Activated T-cell treated with anti-CD3 and anti-CD28 coated beads, Interleukin-2, amount 50 U/mL, for 4 hours (primary cell): ENCODE measurements at regions not wholly inside any gene's neighbourhood (a gene's known extent, or its start where the extent isn't known, plus 50 kb on each side); places are given as distances from the start of the nearest gene placed in this dataset.

ENCODE experiments used
- ATAC-seq, 2 donors: fragments of 200-7000 bp; cut with Tn5 transposase; one replicate each; pipeline ENCODE4 v1.10.0; 2021
- DNase-seq: peaks from one replicate; pipeline ENCODE4 v3.0.0-alpha.2; 2020
- H3K27me3 Mint-ChIP-seq: one replicate; pipeline ENCODE4 v1.8.0; 2021; ENCODE audit warnings: low read depth, mixed read lengths
- H3K36me3 Mint-ChIP-seq: one replicate; pipeline ENCODE4 v1.8.0; 2022; ENCODE audit warnings: mixed read lengths; ENCODE audit not compliant: insufficient read depth
- H3K4me1 Mint-ChIP-seq: one replicate; pipeline ENCODE4 v1.8.0; 2021; ENCODE audit warnings: low read depth, mixed read lengths
- H3K4me3 Mint-ChIP-seq: one replicate; pipeline ENCODE4 v1.8.0; 2021; ENCODE audit warnings: mild to moderate bottlenecking, moderate library complexity, mixed read lengths
- H3K9me3 Mint-ChIP-seq: one replicate; pipeline ENCODE4 v1.8.0; 2021; ENCODE audit warnings: mixed read lengths

GRCh38 chr6:113636357-113636824 is 220.8 kb upstream of the MARCKS start:
- H3K4me1 Mint-ChIP-seq: peaks cover 21% of the 10 kb centered on the region
- H3K27me3 Mint-ChIP-seq: peaks cover 6% of the 10 kb centered on the region
- DNase-seq: no peak
- no peaks in the 10 kb centered on the region for H3K36me3 Mint-ChIP-seq
- no peaks in the 10 kb centered on the region for H3K9me3 Mint-ChIP-seq
- ATAC-seq: no peak
- no peak overlapping the region for H3K4me3 Mint-ChIP-seq

- H3K4me3 Mint-ChIP-seq: no peak overlapping the region
- ATAC-seq (no peak), DNase-seq (no peak)
- H3K9me3 Mint-ChIP-seq: no peaks in the 10 kb centered on the region
- no peaks in the 10 kb centered on the region for H3K36me3 Mint-ChIP-seq
- H3K4me1 Mint-ChIP-seq: peaks cover 4% of the 10 kb centered on the region
- peaks cover 6% of the 10 kb centered on the region for H3K27me3 Mint-ChIP-seq
Measured at GRCh38 chr6:113640051-113640450, 217.1 kb upstream of the MARCKS start.

- H3K27me3 Mint-ChIP-seq: peaks cover 6% of the 10 kb centered on the region
- H3K36me3 Mint-ChIP-seq: no peaks in the 10 kb centered on the region
- ATAC-seq: no peak
- no peaks in the 10 kb centered on the region for H3K4me1 Mint-ChIP-seq
- H3K9me3 Mint-ChIP-seq: no peaks in the 10 kb centered on the region
- H3K4me3 Mint-ChIP-seq: no peak overlapping the region
- DNase-seq: no peak
Measured at GRCh38 chr6:113642001-113642713, 215.0 kb upstream of the MARCKS start.

GRCh38 chr6:113642714-113643406 is 214.3 kb upstream of the MARCKS start:
- H3K27me3 Mint-ChIP-seq: peaks cover 6% of the 10 kb centered on the region
- no peak for DNase-seq
- no peak for ATAC-seq
- no peaks in the 10 kb centered on the region for H3K36me3 Mint-ChIP-seq
- no peak overlapping the region for H3K4me3 Mint-ChIP-seq
- H3K9me3 Mint-ChIP-seq: no peaks in the 10 kb centered on the region
- H3K4me1 Mint-ChIP-seq: no peaks in the 10 kb centered on the region

- no peak for ATAC-seq
- Mint-ChIP-seq H3K27me3 (peaks cover under 1% of the 10 kb centered on the region), H3K36me3 (no peaks in the 10 kb centered on the region), H3K4me3 (no peak overlapping the region), H3K9me3 (no peaks in the 10 kb centered on the region), H3K4me1 (no peaks in the 10 kb centered on the region)
- DNase-seq: no peak
Measured at GRCh38 chr6:113643407-113643770, 213.8 kb upstream of the MARCKS start.

- H3K36me3 Mint-ChIP-seq: no peaks in the 10 kb centered on the region
Measured at GRCh38 chr6:113644861-113645575, 212.1 kb upstream of the MARCKS start.

GRCh38 chr6:113645576-113645970 is 211.6 kb upstream of the MARCKS start:
- Mint-ChIP-seq H3K36me3 (no peaks in the 10 kb centered on the region), H3K27me3 (peaks cover 3% of the 10 kb centered on the region), H3K9me3 (no peaks in the 10 kb centered on the region), H3K4me1 (no peaks in the 10 kb centered on the region), H3K4me3 (no peak overlapping the region)
- DNase-seq: no peak
- no peak for ATAC-seq

More at GRCh38 chr6:113644861-113645575, 212.1 kb upstream of the MARCKS start:
- no peak for DNase-seq
- Mint-ChIP-seq H3K9me3 (no peaks in the 10 kb centered on the region), H3K4me1 (no peaks in the 10 kb centered on the region), H3K4me3 (no peak overlapping the region), H3K27me3 (peaks cover 3% of the 10 kb centered on the region)
- ATAC-seq: no peak

- ATAC-seq (no peak), DNase-seq (no peak)
- Mint-ChIP-seq H3K4me3 (no peak overlapping the region), H3K36me3 (no peaks in the 10 kb centered on the region), H3K27me3 (peaks cover 3% of the 10 kb centered on the region), H3K9me3 (no peaks in the 10 kb centered on the region), H3K4me1 (no peaks in the 10 kb centered on the region)
Measured at GRCh38 chr6:113645986-113646385, 211.2 kb upstream of the MARCKS start.

GRCh38 chr6:113646701-113647100 is 210.4 kb upstream of the MARCKS start:
- H3K4me1 Mint-ChIP-seq: no peaks in the 10 kb centered on the region
- ATAC-seq (no peak), DNase-seq (no peak)
- H3K4me3 Mint-ChIP-seq: no peak overlapping the region
- H3K36me3 Mint-ChIP-seq: no peaks in the 10 kb centered on the region
- peaks cover 6% of the 10 kb centered on the region for H3K27me3 Mint-ChIP-seq
- no peaks in the 10 kb centered on the region for H3K9me3 Mint-ChIP-seq

- no peaks in the 10 kb centered on the region for H3K36me3 Mint-ChIP-seq
- peaks cover 6% of the 10 kb centered on the region for H3K27me3 Mint-ChIP-seq
- no peaks in the 10 kb centered on the region for H3K9me3 Mint-ChIP-seq
- ATAC-seq (no peak), DNase-seq (no peak)
- H3K4me1 Mint-ChIP-seq: no peaks in the 10 kb centered on the region
- no peak overlapping the region for H3K4me3 Mint-ChIP-seq
Measured at GRCh38 chr6:113647143-113647889, 209.8 kb upstream of the MARCKS start.

- DNase-seq (no peak), ATAC-seq (no peak)
- Mint-ChIP-seq H3K36me3 (no peaks in the 10 kb centered on the region), H3K9me3 (no peaks in the 10 kb centered on the region), H3K27me3 (peaks cover 6% of the 10 kb centered on the region), H3K4me3 (no peak overlapping the region), H3K4me1 (no peaks in the 10 kb centered on the region)
Measured at GRCh38 chr6:113648698-113649097, 208.4 kb upstream of the MARCKS start.

GRCh38 chr6:113649276-113649675 is 207.9 kb upstream of the MARCKS start:
- H3K9me3 Mint-ChIP-seq: no peaks in the 10 kb centered on the region
- H3K27me3 Mint-ChIP-seq: peaks cover 6% of the 10 kb centered on the region
- H3K4me1 Mint-ChIP-seq: no peaks in the 10 kb centered on the region
- H3K4me3 Mint-ChIP-seq: no peak overlapping the region
- no peak for DNase-seq
- no peaks in the 10 kb centered on the region for H3K36me3 Mint-ChIP-seq
- no peak for ATAC-seq

- Mint-ChIP-seq H3K9me3 (no peaks in the 10 kb centered on the region), H3K36me3 (no peaks in the 10 kb centered on the region), H3K4me1 (no peaks in the 10 kb centered on the region), H3K4me3 (no peak overlapping the region), H3K27me3 (peaks cover 6% of the 10 kb centered on the region)
- DNase-seq (no peak), ATAC-seq (no peak)
Measured at GRCh38 chr6:113649880-113650609, 207.1 kb upstream of the MARCKS start.

GRCh38 chr6:113650610-113650979 is 206.6 kb upstream of the MARCKS start:
- Mint-ChIP-seq H3K4me1 (no peaks in the 10 kb centered on the region), H3K27me3 (peaks cover 6% of the 10 kb centered on the region), H3K4me3 (no peak overlapping the region), H3K36me3 (no peaks in the 10 kb centered on the region), H3K9me3 (no peaks in the 10 kb centered on the region)
- ATAC-seq (no peak), DNase-seq (no peak)
